AG08396 (cell line): ENCODE measurements at regions not wholly inside any gene's neighbourhood (a gene's known extent, or its start where the extent isn't known, plus 50 kb on each side); places are given as distances from the start of the nearest gene placed in this dataset.
A peak's percentile ranks its signal among the peaks of the same experiment; 100 is the strongest.

Source experiments
- DNase-seq: peaks from one replicate; pipeline ENCODE4 v3.0.0; 2012; ENCODE audit warnings: low spot score, mixed read lengths

DNA sequence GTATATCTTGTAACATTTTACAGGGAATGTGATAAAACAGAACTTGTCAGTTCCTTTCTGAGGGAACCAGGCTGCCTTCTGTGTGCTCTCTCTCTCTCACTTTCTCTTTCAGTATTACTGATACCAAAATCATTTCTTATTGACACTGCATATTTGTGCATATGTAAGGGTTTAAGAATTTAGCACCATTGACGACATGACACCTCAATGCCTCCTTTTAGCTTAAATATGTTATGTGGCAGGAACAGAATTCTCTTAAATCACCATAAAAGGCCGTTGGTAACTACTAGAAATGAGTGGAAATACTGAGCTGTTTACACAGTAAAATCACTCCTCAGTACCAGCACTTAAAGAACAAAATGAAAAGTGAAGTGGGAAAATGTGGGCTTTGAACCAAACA lies 457.7 kb upstream of the SYT1 start:
- no peak for DNase-seq

DNA sequence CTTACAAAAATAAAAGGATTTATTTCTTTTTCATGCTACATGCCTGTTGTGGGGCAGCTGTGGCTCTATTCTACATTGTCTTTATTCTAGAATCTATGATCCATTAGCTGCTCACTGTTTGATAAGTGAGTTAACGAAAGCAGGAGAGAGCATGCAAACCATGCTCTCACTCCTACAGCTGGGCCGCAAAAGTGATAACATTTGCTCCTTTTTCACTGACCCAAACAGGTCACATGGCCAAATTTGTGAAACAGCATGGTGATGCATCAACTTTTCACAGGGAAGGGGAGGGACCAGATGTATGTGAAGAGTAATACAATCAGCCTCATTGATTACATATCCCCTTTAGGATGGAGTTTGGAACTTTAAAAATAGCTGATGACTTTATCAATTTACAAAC lies 456.9 kb upstream of the SYT1 start:
- no peak for DNase-seq

DNA sequence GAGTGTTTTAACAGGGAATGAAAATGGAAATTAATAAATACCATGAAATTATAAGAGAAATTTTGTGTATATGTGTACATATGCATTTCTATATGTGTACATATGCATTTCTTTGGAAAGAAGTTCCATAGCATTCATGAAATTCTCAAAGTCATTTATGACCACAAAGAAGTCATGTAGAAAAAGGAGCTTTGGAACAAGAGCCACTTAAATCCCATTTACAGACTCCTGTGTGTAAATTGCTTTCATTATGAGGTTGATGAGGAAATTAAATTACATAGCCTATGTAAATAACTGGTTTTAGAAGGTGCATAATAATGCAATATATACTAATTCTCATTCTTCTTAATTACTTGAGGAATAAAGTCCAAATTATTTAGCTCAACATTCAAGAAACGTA lies 450.5 kb upstream of the SYT1 start:
- DNase-seq: no peak

DNA sequence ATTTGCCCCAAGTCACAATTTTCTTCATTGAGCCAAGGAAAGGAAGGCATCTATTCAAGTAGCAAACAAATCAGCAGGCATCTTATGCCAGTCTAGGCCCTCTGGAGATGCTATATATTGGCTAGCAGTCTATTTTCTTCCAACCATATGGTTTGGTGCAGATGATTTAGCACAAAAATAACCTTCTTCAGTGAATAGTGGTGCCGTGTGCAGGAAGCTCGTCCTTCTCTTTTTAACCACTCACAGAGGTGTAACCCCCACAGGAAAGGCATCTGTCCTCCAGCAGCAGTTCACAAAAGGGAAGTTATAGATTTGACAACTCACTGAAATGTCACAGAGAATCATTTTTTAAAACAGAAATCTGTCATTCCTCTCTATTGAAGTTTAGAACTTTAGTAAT lies 445.7 kb upstream of the SYT1 start:
- DNase-seq: no peak

DNA sequence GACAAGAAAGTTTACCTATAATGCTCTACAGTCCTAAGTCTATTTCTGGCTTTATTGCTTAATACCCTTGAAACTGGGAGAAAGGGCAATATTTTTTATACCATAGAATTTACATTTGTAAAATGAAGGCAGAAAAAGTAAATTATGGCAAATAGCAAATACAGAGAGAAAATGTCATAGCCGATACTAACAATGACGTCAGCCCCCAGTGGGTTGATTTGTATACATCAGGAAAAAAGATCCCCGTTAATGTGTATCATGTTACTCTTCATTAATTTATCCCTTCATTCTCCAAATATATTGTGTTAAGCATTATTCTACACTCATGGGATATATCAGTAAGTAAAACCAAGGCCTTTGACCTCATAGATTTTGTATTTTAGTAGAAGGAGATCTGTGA lies 445.1 kb upstream of the SYT1 start:
- no peak for DNase-seq

DNA sequence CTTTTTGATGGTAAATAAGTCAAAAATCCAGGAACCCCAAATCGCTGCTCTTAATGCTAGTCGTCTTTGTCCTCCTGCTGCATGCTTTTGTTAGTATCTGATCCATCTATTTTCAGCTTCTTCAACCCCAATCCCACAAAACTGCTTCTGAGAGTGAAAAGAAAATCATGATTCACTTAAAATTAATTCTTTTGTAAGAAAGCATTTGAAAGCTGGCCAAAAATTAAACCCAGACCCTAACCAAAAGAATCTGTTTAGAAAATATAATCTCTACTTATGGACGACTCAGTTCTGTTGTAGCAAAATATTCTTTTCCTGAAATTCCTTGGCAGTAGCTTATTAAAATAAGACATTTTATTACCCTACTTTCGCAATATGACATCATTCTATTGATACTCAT lies 443.6 kb upstream of the SYT1 start:
- no peak for DNase-seq

- DNase-seq: no peak
Measured at GRCh38 chr12:78430551-78430950, 434.0 kb upstream of the SYT1 start.

- DNase-seq: peak; percentile 13
Measured at GRCh38 chr12:78431931-78432330, 432.6 kb upstream of the SYT1 start.

- DNase-seq: no peak
Measured at GRCh38 chr12:78439666-78440065, 424.9 kb upstream of the SYT1 start.

- DNase-seq: no peak
Measured at GRCh38 chr12:78441737-78442453, 422.7 kb upstream of the SYT1 start.

DNA sequence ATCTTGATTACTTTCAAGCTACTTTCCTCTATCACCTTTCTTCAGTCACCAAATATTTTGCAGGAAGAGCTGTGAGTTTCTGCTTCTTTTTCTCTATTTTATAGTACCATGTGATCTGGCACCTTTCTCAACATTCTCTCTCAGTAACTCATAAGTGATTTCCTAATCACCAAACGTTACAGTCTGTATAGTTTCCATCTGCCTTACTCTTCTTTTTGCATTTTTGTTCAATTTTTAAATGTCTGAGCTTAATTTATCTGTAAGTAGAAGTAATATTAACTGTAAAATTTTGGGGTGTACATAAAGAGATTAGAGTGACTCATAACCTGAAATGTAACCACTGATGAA lies 422.1 kb upstream of the SYT1 start:
- DNase-seq: peak; percentile 6

GRCh38 chr12:78446555-78446954 lies 418.0 kb upstream of the SYT1 start:
- no peak for DNase-seq

GRCh38 chr12:78447373-78447772 lies 417.2 kb upstream of the SYT1 start:
- DNase-seq: no peak

DNA sequence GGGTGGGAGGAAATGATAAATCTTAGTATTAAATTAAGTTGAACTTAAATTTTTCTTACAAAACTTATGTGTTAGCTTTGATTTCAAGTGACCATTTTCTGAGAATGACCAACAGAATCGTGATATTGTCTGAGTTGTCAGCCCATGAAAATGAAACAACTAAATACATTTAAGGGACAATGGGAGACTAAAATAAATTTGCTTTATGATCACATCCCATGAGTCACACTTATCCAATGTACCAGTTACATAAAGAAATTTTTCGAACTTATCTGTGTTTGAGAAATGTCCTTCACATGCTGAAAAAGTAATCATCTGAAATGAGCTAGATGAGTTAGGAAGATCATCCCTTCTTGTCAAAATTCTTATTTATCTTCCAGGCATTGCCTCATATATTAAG lies 415.9 kb upstream of the SYT1 start:
- no peak for DNase-seq

DNA sequence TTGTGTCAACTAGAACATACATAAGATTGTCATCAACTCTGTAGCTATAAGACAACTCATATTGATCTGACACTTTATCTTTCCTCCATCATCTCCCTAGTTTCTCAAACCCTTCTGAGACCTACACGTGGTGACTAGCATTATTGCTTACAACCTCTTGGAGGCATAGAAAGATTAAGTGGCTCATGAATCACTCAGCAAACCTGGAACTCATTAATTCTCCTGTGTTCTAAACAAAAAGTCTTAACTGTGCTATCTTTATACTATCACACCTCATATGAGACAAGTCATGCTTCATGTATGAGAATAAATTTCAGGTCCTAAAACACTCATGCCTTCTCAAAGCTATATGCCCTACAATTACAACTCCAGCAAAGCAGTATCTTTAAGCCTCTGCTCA lies 408.6 kb upstream of the SYT1 start:
- no peak for DNase-seq

DNA sequence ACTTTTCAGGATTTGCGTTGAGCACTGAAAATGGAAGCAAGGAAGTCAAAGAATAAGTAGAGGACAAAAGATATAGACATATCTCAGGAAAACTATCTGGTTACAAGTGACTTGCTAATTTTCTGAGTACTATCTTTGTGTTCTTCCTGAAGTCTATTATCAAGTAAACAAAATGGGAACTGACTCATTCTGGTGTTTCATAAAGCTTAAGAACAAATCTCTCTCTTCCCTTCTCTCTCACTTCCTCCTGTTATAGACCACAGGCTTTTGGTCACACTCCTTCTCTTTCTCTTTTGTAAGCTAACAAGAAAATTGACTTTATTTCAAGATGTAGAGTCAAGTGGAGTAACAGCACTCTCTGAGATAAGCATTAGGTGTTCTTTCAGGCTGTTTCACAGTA lies 406.6 kb upstream of the SYT1 start:
- DNase-seq: no peak

DNA sequence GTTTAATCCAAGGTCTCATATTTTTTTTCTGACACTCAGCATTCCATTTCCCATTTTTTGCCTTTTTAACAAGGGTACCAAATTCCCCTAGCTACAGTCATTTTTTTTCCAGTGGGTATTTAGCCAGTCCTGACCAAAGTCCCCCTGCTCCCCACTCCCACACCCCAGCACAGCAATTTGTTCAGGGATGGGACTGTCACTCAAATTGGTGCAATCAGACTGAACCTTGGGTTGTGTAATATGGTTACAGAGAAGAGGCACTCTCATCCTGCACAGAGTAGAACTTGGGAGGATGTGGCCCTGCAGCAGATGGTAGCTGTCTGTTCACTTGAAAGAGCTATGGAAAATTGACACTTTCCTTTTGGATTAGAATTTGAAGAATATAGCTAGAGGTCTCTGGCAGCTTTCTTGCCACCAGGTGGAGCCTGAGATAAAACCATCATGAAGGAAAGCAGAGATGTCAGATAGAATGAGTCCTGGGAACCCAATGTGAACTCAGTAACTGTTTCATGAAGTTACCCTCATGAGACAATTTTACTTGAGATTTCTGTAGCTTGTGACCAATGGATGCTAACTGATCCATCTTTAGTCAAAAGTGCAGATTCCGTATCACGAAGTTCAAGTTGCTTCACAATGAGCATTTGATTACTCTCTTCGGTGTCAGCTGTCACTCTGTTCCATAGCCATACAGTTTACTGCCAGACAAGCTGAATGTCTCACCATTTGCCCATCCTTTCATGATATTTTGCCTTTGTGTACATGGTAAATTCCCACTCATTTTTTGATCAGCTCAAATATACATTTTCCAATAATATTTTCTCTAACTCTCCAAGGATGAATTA lies 394.0 kb upstream of the SYT1 start:
- peak; percentile 16 for DNase-seq

DNA sequence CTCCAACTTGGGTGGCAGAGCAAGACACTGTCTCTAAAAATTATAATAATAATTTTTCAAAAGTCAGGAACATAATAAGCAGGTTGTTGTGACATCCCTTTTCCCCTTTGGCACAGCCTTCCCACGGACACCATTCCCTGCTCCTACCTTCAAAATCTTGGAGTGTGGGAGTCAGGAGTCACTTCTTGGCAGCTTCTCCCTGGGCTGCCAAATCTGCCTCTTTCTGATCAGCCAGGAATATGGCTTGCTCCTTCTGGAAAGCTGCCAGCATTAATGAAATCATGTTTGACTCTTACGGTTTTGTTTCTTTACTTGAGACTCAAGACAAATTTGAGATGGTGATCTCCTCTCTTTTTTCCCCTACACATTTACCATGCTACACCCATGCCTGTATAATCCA lies 391.4 kb upstream of the SYT1 start:
- peak; percentile 5 for DNase-seq

DNA sequence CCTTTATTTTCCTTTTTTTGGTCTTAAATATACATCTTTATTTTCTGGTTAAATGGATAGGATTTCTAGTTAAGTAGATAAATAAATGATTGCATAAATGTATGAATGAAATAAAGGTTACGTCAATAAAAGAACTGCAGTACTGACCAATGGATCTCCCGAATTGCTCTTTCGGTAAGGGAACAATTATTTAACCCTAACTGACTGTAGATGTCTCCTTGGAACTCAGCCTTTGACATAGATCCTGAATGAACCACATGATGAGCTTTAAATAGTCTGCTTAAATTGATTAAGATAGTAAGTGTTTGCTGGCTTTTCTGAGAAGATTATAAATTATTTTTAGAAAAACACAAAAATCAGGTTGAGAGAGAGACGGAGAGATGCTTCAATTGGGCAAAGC lies 391.0 kb upstream of the SYT1 start:
- DNase-seq: no peak

DNA sequence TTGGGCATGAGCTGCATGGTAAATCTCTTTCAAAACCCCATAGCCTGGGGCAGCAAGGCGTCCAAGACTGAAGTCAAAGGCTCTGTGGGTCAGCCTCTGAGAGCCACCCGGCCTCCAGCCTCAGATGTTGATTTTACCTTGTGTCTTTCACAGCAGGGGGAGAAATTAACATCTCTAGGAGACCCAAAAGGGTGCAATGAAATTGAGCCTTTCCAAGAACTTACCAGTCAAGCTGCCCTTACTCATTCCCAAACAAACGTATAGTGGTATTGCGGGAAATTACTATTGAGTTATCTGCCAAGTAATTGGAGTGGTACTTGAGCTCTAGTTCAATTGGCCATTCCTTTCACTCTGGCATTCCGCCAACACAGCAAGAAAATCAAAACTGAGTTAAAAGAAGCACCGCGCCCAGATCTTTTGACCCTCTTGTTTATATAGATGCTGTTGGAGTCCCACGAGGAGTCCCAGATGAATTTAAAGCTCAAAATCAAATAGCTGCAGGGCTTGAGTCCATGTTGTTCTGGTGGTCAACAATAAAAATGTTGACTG lies 380.7 kb upstream of the SYT1 start:
- no peak for DNase-seq

- DNase-seq: no peak
Measured at GRCh38 chr12:78489990-78490389, 374.6 kb upstream of the SYT1 start.

DNA sequence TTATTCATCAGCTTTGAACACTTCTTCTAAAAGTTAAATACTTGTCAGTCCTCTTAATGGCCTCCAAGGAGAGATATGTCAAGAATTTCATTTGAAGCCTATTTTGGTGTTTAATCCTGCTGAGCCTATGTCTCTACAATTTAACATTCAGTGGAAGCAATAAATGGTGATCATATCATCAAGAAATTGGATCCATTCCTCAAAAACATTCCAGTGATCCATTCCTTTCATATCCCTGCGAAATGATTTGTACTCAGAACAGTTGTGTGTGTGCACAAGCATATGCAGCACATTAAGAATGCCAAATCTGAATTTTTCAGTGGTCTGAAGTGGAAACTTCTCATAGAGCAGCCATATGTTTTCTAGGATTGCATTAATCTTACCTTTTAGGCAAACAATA lies 373.7 kb upstream of the SYT1 start:
- no peak for DNase-seq

DNA sequence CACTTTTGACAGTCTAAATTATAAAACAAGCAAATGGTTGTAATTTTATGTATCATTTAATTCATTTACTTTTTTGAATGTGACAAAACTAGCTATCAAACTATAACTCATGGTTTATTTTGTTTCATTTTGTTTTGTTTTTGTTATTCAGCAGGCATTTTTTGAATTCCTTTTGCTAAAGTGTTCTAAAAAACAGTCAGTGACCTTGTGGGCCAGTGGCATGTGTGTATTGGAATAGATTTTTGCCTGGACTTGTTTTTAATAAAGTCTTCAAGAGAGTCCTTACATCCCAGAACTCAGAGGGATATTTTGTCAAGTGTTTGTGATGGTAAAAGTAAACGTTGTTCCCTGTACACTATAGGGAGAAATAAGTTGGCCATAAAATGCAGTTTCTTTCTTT lies 369.7 kb upstream of the SYT1 start:
- DNase-seq: peak; percentile 11

DNA sequence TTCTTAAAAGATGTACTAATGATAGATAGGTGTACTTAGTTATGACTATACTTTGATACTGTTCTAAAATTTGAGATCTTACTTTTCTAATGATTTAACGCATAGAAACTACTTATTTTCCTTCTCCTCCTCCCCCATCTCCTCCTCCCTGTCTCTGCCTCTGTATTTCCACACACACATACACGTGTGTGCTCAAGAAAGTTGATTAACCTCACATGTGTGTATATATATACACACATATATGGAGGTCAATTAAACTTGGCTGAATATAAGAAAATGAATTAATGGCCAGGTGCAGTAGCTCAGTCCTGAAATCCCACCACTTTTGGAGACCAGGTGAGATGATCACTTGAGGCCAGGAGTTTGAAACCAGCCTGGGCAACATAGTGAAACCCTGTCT lies 362.7 kb upstream of the SYT1 start:
- no peak for DNase-seq
